Retina (tissue), 1 donor: ENCODE measurements at regions not wholly inside any gene's neighbourhood (a gene's known extent, or its start where the extent isn't known, plus 50 kb on each side); places are given as distances from the start of the nearest gene placed in this dataset.
"Not testable (repeated sequence)": the region's sequence is repeated elsewhere in the genome, so short reads cannot be mapped to it uniquely, and the experiment has no call there.

ENCODE experiments used
- DNase-seq: peaks from one replicate; pipeline ENCODE4 v3.0.0-alpha.2; 2016

DNA sequence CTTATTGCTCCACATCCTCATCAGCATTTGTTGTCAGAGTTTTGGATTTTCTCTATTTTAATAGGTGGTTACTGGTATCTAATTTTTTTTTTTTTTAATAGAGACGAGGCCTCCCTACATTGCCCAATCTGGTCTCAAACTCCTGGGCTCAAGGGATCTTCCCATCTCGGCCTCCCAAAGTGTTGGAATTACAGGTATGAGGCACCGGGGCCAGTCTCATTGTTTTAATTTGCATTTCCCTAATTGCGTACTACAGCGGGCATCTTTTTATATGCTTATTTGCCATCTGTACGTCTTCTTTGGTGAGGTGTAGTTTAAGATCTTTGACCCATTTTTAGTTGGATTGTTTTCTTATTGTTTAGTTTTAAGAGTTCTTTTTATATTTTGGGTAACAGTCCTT, 210.4 kb upstream of the SULF2 start:
- no peak for DNase-seq

DNA sequence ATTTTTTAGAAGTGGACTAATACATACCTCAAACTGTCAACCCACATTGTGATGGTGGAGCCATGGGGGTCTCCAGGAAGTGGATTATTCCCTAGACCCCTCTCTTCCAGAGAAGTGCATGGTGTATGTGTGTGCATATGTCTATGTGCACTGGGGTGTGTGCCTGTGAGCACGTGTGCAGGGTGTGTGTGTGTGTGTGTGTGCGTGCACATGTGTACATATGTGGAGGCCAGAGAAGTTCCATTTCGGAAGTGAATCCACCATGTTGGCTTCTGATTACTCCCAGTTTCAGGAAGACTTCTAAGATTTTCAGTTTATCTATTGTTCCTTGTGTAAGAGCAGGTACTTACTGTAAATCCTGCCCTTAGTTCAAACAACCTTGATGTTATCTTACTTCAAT, 208.5 kb upstream of the SULF2 start:
- no peak for DNase-seq

DNA sequence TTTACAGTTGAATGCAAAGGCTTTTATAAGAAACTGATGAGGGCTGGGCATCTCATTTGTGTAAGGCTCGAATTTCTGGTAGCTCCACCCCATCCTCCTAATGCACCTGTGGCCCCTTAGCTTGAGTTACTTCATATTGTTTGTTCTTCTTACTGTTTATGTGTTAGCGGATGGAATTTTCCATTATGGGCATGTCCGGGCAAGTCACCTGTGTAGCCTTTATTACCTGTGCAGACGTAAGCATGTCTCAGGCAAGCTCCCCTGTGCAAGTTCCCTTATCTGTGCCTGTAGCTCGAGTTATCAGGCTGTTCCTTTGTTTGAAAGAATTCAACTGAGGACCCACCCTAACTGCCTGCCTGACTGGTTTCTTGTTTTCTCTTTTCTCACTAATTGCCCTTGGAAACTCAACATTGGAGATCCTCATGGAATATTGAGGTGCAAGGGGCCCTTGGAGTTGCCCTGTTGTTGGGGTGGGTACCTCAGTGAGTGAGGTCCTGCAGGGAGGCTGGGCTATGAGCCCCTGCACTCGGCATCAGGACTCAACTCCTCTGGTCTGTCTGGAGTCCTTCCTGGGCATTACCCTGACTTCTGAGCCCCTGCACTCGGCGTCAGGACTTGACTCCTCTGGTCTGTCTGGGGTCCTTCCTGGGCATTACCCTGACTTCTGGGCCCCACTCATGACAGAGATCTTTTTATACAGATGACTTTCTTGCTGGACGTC, 207.9 kb upstream of the SULF2 start:
- DNase-seq, result no peak

DNA sequence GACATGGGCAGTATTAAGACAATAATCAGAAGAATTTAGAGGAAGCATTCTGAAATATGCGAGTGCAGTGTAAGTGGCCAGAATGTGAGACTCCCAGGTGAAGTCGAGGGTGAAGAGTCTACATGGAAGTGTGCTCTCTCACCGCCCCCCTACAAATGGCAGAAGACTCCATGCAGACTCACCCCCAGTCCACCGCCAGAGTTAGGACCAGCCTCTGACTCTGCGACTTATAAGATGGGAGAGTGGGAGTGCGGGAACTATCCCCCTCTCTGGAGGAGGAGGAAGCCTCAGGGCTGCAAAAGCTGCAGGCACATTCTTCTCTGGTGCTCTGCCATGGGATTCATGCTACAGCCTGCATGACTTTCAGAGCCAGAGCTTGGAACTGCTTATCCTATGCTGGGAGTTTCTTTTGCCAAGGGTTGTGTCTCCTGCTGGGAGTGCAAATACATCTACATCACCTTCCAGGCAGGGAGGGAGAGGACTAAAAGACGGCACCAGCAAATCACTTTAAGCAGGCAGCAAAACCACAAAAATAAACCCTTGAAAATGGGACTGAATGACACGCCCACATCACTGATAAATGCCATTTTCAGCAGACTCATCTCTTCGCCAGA, 206.7 kb upstream of the SULF2 start:
- no peak for DNase-seq

DNA sequence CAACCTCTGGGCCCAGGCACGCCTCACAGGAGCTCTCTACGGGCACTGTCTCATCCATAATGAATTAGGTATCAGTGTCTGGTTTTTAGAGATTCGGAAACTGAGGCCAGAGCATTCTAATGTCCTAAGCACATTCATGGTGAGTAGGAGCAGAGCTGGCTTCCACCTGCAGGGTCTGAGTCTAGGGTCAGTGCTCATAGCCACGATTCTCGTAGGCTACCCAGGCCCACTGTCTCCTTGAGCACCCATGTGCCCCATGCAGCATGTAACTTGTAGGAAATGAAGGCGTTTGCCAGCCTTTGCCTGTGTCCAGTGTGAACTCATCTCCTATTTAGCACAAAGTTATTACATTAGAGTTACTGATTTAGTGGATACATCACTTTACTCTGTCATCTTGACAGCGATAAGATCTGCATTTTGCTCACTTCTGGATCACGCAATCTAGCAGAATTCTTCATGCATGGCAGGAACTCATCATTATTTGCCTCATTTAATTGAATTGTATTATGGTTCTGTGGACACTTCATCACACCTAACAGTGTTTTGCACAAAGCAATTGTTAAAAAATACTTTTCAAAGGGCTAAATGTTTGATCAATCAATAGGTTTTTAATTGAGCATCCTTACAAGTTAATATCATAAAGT, 205.3 kb upstream of the SULF2 start:
- DNase-seq, result no peak

DNA sequence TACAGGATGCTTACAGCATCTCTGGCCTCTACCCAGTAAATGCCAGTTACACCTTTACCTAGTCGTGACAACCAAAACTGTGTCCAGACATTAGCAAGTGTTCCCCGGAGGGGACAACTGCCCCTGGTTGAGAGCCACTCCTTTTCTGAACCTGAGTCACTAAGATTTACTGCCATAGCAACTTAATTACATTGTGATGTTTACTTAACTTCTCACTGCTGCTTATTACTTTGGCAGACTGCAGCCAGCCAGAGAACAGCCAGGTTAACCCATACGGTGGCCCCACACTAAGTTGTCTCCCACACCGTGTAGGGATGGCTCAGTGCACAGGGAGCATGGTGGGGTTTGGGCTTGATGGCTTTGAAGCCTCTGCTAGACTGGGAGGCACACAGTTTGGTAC, 204.7 kb upstream of the SULF2 start:
- DNase-seq, result no peak

DNA sequence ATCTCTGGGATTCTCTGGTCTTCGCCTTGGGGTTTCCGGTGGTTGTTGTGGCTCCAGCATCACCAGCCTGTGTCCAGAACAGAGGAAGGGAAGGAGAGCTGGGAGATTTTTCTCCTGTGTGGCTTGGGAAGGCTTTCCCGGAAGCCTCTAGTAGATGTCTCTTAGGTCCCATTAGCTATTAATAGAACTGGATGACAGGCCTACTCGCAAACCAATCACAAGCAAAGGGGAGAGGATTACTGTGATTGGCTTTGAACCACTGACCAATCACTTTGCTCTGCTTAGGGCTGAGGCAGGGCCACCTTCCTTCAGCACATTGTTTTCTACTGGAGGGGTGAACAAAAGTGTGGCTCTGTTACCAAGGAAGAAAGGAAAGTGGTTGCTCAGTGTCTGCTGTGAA, 203.4 kb upstream of the SULF2 start:
- no peak for DNase-seq

DNA sequence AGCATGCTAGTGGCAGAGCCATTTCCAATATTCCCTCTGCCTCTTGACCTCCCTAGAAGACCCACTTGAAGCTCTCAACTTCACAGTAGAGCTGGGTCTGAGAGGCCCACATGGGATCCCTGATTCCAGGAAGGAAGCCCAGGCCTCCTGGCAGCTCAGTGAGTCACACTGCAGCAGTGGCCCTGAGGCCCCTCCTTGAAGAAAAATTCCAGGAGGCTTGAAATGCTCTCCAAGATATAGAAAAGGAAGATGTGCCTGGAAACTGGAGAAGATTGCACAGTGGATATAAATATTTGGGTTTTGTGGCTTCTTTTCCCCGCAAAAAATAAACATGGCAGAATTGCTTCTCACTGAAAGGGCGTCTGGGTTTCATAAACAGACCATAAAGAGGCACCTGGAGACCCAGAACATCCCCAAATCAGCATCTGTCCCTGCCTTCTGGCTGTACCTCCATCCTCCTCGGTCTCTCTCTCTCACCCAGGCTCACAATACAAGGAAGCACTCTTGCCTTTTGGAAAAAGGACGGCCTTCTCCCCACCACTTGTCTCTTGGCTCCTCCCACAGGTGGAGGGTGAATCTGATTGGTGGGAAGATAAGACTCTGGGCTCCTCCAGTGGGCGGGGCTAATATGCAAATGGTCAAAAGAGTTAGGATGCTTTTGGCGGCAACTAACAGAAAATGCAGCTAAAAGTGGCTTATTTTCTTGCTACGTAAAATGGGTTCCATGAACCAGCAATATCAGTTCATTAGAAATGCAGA, 200.0 kb upstream of the SULF2 start:
- no peak for DNase-seq

DNA sequence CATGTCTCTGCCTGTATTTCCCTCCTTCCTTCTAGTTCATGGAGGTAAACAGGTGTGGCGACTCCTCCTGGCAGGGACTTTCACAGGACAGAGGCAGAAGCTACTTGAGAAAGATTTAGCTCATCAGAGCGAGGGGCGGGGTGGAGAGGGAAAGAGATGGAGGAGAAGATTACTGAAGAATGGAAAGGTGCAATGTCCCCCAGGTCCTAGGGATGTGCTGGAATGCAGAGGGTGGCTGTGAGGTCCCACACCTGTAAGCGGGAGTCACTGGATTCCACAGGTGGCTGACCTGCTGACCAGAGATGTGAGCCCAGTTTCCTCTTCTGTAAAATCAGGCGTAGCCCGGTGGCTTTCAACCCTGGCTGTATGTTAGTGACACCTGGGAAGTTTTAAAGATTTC, 199.2 kb upstream of the SULF2 start:
- no peak for DNase-seq

DNA sequence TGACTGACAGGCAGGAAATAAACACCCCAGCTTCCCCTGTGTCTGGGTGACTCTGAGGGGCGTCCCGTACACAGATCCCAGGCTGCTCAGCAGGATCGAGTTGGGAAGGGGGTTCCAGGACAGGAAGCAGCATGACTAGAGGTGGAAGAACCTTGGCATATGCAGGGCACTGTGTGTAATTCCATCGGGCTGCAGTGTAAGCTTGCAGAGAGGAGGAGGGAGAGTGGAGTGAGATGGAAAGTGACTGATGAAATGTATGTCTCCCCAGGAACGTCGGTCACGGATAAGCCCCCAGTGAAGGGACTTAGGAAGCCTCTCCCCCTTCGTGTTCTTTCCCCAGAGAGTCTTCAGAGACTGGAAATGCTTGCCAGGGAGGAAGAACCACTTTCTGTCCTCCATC, 198.4 kb upstream of the SULF2 start:
- DNase-seq, result not testable (repeated sequence)

DNA sequence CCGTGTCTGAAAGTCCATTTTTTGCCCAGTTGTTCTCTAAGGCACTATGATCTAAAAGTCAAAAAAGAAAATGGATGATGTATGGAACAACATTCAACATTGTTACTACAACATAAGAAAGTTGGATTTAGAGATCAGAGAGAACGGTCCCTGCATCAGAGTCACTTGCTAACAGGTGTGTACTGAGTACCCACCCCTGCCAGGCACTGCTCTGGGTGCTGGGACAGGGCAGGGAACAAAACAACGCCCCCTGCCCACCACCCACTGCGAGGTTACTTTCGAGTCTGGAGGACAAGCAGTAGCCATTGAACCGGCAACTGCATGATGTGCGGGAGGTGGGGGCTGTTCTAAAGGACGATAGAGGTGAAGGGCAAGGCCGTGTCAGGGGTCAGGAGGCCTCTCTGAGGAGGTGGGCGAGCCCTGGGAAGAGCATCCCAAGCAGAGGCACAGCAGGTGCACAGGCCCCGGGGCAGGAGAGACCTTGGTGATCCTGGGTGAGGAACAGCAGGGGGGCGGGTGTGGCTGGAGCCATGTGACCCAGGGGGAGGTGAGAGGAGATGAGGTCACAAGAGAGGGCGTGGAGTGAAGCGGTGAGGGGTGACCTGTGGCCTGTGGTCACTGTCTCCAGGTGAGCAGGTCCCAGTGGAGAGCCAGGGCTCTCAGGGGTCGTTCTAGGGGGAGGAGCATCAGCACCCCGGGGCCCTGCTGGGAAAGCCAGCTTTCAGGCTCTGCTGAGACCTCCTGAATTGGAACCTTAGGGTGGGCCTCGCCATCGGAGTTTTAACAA, 197.5 kb upstream of the SULF2 start:
- DNase-seq, result no peak

DNA sequence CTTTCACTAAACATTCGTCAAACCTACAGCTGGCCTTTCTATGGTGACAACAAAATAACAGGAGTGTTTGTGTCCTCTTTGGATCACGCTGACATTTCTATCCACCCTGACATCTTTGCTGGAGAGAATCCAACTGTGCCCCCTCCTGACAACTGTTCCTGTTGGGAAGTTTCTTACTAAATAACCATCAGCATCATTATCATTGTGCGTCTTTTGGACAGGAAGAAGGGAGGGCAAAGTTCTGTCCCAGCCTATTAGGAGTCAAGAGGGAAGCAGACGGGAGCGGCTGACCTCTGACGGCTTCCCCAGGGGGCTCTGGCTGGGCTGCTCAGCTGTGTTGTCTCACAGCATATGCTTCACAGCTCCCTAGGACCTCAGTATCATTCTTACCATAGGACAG, 195.9 kb upstream of the SULF2 start:
- DNase-seq, result peak; percentile 29

DNA sequence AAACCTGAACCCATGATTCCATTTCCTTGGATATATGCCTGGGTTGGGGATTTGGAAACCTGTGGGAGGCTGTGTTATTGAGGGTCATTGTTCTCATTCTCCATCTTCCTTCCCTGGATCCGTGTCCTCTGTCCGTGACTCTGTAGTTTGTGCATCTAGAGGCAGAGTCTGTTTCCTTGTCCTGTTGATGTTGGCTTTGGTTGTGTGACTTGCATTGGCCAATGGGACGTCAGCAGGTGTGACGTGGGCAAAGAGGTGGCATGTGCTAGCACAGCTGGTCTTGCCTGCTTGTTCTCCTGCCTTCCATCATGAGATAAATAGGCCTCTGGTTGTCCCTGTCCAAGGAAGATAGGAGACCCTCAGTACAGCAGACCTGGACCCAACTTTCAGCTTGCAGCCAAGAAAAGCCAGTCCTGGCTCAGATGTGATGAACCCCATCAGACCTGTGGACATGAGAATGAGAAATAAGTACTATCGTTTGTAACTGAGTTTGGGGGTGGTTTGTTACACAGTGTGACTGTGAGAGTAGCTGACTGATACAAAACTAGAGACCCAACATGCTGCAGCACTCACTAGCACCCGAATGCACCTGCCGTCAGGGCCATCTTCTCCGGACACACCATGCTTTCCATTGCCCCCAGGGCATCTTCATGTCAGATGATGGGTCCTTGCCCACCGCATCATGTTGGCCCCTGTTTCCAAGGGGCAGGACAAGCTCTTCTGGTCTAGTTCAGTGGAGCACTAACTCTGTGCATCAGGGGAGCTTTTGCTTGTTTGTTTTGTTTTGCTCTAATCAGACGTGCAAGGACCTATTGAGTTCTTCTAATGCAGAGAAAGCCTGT, 195.3 kb upstream of the SULF2 start:
- DNase-seq, result no peak

DNA sequence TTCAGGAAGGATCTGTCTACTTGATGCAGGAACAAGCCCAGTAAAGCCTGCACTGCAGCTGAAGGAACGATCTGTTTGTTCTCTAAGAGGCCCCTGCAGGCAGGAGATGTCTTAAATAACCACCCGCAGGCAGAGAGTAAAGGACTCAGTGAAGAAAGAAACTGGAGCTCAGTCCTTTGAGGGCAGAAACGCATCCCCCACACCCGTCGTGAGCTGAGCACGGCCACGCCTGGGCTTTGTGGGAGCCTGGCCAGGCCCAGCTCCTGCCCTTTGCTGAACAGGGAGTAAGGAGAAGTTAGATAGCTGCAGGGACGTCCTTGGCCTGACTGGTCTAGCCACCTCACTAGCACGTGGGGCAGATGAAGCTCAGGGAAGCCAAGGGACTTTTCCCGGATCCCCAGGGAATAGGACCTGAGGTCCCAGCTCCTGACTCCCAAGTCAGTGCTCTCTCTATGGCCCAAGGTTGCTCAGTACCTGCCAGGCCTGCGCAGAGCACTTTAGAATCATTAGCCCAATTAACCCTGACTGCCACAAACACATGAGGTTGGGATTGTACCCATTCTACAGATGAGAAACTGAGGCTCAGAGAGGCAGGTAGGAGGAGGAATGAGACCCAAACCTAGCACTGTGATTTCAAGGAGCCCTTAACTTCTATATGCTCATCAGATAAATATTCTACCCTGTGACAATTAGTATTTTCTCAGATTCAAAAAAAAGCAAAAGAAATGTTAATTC, 194.2 kb upstream of the SULF2 start:
- peak; percentile 40 for DNase-seq

DNA sequence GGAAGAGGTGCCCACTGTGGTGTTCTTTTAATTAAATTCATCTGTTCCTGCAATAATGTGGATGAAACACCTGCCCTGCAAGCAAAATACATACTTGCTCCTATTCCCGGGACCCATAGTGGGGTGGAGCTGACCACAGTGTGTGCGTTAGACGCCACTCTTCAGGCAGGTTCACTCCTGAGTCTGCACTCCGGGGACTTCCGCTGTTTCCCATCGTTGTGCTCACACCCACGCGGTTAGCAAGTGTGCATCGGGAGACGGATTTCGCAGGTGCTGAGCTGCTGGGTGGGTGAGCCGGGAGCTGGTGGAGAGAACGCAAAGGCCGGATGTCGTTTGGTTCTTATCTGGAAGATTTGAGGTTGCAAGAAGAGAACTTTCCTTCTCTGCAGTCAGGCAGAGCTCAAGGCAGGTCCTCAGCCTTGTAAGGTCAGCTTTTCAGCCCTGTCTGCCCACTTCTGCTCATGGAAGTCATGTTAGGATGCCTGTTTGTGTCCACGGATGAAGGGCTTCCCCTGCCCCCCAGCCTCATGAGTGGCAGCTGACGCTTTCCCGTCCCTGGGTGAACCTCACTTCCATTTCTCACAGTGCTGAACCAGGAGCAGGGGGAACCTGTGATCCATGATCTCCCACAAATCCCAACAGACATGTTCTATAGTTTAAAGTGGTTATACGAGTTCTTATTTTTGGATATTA, 193.3 kb upstream of the SULF2 start:
- DNase-seq, result peak; percentile 33

DNA sequence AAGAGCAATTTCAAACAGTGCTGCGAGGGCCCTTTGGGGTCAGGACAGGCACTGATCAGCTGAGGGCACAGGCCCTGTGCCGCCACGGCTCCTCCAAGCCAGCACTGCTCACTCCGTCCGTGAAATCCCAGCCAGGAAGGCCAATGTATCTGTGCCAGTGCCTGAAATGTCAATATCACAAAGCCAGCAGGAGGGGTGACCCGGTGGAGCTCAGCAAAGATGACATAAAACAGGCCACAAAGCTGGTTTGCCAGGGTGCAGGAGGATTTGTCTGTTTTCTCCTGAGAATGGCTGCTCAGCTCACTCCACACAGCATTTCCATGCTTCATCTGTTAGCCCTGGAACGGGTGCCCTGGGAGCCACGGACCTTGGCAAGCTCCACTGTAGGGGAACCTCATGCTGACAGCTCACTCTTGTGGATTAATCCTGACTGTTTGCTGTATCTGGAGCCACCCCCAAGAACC, 192.5 kb upstream of the SULF2 start:
- peak; percentile 65 for DNase-seq

DNA sequence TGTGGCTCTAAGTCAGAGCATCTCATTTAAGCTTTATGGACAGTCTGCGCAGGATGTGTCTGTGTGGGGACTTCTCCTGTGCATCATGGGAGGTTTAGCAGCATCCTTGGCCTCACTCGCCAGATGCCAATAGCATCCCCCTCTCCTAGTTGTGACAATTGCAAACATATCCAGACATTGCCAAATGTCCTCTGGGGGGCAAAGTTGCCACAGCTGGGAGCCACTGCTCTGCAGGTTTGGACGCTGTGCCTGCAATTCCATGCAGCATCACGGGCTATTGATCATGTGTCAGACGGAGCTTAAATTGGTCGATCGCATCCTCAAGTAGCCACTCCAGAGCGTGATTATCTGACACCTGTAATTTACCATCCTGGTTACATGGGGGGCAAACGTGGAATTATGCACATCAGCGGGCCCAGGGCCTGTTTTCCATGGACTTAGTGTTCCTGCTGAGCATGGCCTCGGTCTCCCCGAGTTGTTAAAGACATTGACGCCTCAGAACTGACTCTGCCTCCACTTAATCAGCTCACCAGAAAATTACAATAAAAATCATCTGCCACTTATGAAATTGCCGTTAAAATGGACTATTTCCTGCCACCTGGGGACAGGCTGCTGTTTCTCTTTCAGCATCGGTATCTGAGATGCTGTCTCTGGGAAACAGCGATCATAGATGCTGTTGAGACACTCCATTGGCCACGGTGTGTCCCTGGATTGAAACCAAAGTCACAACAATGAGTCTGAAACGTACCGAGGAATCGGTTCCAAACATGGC, 191.9 kb upstream of the SULF2 start:
- not testable (repeated sequence) for DNase-seq

DNA sequence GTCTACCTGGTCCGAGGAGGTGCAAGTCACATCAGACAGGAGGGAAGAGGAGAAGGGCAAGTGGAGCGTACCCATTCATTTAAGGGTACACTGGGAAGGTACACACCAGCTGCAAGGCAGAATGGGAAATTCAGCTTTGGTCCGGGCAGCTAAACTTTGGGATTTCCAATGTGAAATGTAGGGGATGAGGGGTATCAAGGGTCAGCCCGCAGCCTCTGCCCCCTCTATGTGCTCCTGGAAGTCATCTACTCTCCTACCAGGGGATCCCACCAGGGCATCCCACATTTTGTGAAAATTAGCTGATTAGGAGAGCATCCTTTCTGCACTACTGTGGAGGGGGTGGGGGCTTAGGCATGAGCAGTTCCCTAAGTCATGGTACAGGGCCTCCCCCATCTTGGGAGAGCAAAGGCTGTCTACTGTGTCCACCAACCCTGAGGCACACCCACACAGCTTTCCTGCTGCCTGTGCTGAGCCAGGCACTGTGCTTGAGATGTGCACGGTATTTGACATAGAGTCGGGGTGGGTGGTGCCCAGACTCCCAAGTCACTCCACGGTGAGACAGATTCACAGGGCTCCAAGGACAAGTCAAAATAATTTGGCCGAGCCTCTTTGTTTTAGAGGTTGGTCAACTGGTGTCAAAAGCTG, 189.1 kb upstream of the SULF2 start:
- no peak for DNase-seq
